Left lung (tissue), 4 donors: ENCODE measurements at regions not wholly inside any gene's neighbourhood (a gene's known extent, or its start where the extent isn't known, plus 50 kb on each side); places are given as distances from the start of the nearest gene placed in this dataset.
A peak's percentile ranks its signal among the peaks of the same experiment; 100 is the strongest.
"Not testable (repeated sequence)": the region's sequence is repeated elsewhere in the genome, so short reads cannot be mapped to it uniquely, and the experiment has no call there.

ENCODE experiments used
- ATAC-seq: fragments of 200-7000 bp; cut with Tn5 transposase; one replicate; pipeline ENCODE4 v1.9.1; 2020; ENCODE audit warnings: moderate library complexity
- DNase-seq, 4 donors: peaks; one replicate each; pipeline ENCODE4 v3.0.0-alpha.2; 2013 to 2020
- H3K27ac ChIP-seq, 2 donors: fragments of 200-600 bp; sonication (generic) in 1 of 2; one replicate each; pipeline versions ENCODE4 v1.5.0 to v1.8.0; 2020 to 2021
- H3K27me3 ChIP-seq, 2 donors: fragments of 200-600 bp; sonication (generic) in 1 of 2; one replicate each; pipeline versions ENCODE4 v1.5.0 to v1.8.0; 2020 to 2021
- H3K36me3 ChIP-seq, 2 donors: fragments of 200-600 bp; sonication (generic) in 1 of 2; one replicate each; pipeline versions ENCODE4 v1.5.0 to v1.8.0; 2020 to 2021
- H3K4me1 ChIP-seq, 2 donors: fragments of 200-600 bp; one replicate each; pipeline ENCODE4 v1.8.0; 2021
- H3K4me3 ChIP-seq, 2 donors: fragments of 200-600 bp; sonication (generic) in 1 of 2; one replicate each; pipeline versions ENCODE4 v1.5.0 to v1.8.0; 2020 to 2021; ENCODE audit warnings: mild to moderate bottlenecking in 1 of 2
- H3K9me3 ChIP-seq, 2 donors: fragments of 200-600 bp; sonication (generic) in 1 of 2; one replicate each; pipeline versions ENCODE4 v1.5.0 to v1.8.0; 2020 to 2021
- CTCF ChIP-seq, 2 donors: fragments of 200-600 bp; sonication (generic) in 1 of 2; IDR thresholded peaks; one replicate each; pipeline versions ENCODE4 v1.5.0 to v1.8.0; 2021; ENCODE audit warnings: antibody characterized with exemption in 2 of 2
- intact Hi-C, 2 donors: fragments of 100-400 bp; cut with DNase I; formaldehyde crosslinking; loops; one replicate each; pipeline versions ENCODE4 v1.11.2 to v1.14.2; 2022
- donor health status: DM: no; HTN: yes; CAD: no.
- donor health status: DM: no; HTN: no; CAD: no.

DNA sequence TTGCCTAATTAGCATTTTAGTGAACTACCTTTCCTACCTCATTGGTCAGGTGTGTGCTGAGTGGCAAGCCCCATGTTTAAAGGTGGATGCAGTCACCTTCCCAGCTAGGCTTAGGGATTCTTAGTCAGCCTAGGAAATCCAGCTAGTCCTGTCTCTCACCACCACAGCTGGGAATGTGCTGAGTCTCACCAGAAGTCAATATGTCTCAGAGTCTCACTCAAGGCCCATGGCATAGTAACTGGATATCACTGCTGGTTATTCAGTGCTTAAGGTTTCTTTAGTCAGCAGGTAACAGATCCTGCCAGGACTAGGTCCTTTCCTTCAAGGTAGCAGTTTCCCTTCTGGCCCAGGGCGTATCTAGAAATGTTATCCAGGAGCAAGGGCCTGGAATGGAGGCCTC lies 136.5 kb downstream of the COX18 start:
- DNase-seq (no peak), ATAC-seq (no peak)
- Histone ChIP-seq H3K4me1 (no peaks in the 10 kb centered on the region), H3K4me3 (no peak overlapping the region), H3K36me3 (no peaks in the 10 kb centered on the region), H3K27me3 (no peaks in the 10 kb centered on the region), H3K27ac (no peak overlapping the region), H3K9me3 (no peaks in the 10 kb centered on the region)
- no peak for TF ChIP-seq CTCF (IDR thresholded peaks at IDR 0.05)
- intact Hi-C loops = no loop called here

DNA sequence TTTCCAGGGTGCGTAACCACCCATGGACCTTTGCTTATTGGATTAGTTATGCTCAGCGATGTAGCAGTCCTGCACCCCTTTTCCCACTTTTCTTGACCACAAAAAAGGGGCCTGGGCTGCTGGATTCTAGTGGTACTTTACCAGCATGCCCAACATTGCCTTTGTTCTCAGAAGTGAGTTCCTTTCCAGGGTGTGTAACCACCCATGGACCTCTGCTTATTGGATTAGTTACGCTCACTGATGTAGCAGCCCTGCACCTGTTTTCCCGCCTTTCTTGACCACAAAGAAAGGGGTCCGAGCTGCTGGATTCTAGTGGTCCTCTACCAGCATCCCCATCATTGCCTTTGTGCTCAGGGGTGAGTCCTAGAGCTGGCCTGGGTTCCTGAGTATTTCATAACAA lies 138.2 kb downstream of the COX18 start:
- DNase-seq (no peak), ATAC-seq (no peak)
- Histone ChIP-seq H3K36me3 (no peaks in the 10 kb centered on the region), H3K9me3 (no peaks in the 10 kb centered on the region), H3K27ac (no peak overlapping the region), H3K27me3 (no peaks in the 10 kb centered on the region), H3K4me1 (no peaks in the 10 kb centered on the region), H3K4me3 (no peak overlapping the region)
- TF ChIP-seq CTCF (IDR thresholded peaks at IDR 0.05) = no peak
- intact Hi-C loops = no loop called here

DNA sequence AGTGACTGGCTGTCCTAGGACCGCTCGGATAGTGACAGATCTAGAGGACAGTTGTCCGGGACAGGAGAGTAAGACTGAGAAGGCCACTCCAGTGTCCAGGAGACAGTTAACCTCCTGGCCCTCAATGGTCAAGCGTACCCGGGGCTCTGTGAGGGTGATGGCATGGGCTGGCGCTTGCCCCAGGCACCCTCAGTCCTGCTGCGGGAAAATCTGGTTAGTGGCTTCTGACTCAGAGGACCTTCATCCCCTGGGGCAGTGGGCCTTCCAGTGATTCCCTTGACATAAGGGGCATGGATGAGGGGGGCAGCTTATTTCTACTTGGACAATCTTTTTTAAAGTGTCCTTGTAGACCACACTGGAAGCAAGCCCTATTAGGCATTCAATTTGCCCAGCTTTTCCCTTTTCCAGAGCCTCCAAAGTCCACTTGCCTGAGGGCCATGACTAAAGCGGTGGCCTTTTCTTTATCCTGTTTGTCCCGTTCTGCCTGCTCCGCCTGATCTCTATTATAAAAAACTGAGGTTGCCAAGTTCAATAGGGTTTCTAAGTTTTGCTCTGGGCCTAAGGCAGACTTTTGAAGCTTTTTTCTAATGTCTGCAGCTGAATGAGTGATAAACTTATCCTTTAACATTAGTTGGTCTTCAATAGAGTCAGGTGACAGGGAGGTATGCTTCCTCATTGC lies 139.8 kb downstream of the COX18 start:
- intact Hi-C loops, H3K36me3 ChIP-seq, H3K27me3 ChIP-seq, ATAC-seq, H3K9me3 ChIP-seq, H3K4me3 ChIP-seq, DNase-seq, H3K4me1 ChIP-seq, H3K27ac ChIP-seq: not testable (repeated sequence)

- H3K27me3 ChIP-seq = no peaks in the 10 kb centered on the region
- intact Hi-C loops = no loop called here
- no peaks in the 10 kb centered on the region for H3K36me3 ChIP-seq
- TF ChIP-seq CTCF (IDR thresholded peaks at IDR 0.05) = no peak
- no peaks in the 10 kb centered on the region for H3K4me1 ChIP-seq
- no peak for DNase-seq
- H3K9me3 ChIP-seq = peaks cover 0 to 12% of the 10 kb centered on the region in 2 donors
- ATAC-seq = no peak
- H3K27ac ChIP-seq = no peak overlapping the region
- no peak overlapping the region for H3K4me3 ChIP-seq
Observed at GRCh38 chr4:72924814-72925213, 144.7 kb downstream of the COX18 start.

- DNase-seq (no peak), ATAC-seq (peak; percentile 51)
- H3K4me1 ChIP-seq = no peaks in the 10 kb centered on the region
- no peak overlapping the region for H3K4me3 ChIP-seq
- peaks cover 0 to 5% of the 10 kb centered on the region in 2 donors for H3K9me3 ChIP-seq
- intact Hi-C loops = no loop called here
- H3K27me3 ChIP-seq = no peaks in the 10 kb centered on the region
- H3K36me3 ChIP-seq = no peaks in the 10 kb centered on the region
- no peak overlapping the region for H3K27ac ChIP-seq
- TF ChIP-seq CTCF (IDR thresholded peaks at IDR 0.05) = no peak
Observed at GRCh38 chr4:72919937-72920336, 149.6 kb downstream of the COX18 start.

- DNase-seq = no peak
- Histone ChIP-seq H3K27me3 (no peaks in the 10 kb centered on the region), H3K9me3 (peaks cover 0 to 2% of the 10 kb centered on the region in 2 donors), H3K4me3 (no peak overlapping the region), H3K27ac (no peak overlapping the region), H3K36me3 (no peaks in the 10 kb centered on the region), H3K4me1 (no peaks in the 10 kb centered on the region)
- TF ChIP-seq CTCF (IDR thresholded peaks at IDR 0.05) = no peak
- ATAC-seq = no peak
- intact Hi-C loops = no loop called here
Observed at GRCh38 chr4:72919464-72919863, 150.1 kb downstream of the COX18 start.
